GM21717 (cell line): ENCODE measurements at regions not wholly inside any gene's neighbourhood (a gene's known extent, or its start where the extent isn't known, plus 50 kb on each side); places are given as distances from the start of the nearest gene placed in this dataset.
A peak's percentile ranks its signal among the peaks of the same experiment; 100 is the strongest.
"Not testable (repeated sequence)": the region's sequence is repeated elsewhere in the genome, so short reads cannot be mapped to it uniquely, and the experiment has no call there.

Source experiments
- ATAC-seq: cut with Tn5 transposase; IDR thresholded peaks from one replicate; pipeline ENCODE4 v1.9.1; 2021; ENCODE audit warnings: mild to moderate bottlenecking, moderate library complexity; ENCODE audit not compliant: unreplicated experiment

DNA sequence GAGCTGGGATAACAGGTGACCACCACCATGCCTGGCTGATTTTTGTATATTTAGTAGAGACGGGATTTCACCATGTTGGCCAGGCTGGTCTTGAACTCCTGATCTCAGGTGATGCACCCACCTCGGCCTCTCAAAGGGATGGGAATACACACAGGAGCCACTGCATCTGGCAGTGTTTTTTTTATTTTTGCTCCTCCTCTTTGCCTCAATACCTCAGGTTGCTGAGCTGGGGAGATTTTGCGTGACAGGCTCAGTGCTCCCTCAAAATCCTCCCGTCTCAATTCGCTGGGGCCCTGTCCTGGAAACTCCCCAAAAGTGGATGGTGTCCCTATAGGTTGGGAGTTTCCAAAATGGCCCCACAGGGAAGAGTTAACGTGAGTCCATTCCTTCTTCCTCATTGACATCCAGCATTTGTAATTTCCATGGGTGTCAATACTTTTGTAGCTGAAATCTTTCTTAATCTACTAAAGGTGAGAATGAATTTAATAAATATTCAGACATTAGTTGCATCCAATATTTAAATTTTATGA is 71.8 kb downstream of the GGTLC2 start:
- ATAC-seq = no peak

DNA sequence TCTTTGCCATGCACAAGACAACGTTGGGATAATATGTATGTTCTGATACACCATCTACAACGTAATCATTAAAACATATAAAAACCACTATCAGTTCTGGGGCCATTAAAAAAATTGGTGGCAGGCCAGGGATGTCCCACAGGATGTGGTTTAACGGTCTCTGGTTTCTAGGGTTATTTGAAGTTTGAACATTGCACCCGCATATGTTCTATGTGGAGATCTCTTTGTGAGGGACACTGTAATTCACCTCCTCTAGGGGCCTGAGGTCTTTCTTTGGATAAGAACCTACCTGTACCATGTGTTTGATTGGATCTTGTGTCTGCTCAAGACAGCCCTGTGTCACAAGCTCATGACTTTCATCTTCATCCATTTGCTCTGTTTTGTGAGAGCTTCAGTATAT is 73.2 kb downstream of the GGTLC2 start:
- ATAC-seq = no peak

DNA sequence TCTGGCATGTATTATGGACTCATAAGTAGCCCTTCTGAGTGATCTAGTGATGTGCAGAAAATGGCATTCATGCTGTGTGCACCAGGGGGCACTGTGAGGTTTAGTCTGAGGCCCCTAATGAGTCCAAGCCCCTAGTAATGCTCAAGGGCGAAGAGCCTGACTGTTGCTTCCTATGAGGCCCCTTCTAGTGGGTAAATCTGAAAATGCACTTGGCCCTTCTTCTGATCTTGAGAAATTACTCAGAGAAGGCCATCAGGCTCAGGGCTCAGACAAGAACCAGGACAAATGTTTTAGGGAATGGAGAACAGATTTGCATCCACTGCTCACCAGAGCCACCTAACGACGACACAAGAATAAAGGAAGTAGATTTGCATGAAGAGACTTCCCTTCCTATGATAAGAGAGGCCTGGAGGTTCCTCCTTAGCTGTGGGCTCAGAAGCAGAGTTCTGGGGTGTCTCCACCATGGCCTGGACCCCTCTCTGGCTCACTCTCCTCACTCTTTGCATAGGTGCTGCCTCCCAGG is 75.8 kb downstream of the GGTLC2 start:
- ATAC-seq = peak; percentile 43

DNA sequence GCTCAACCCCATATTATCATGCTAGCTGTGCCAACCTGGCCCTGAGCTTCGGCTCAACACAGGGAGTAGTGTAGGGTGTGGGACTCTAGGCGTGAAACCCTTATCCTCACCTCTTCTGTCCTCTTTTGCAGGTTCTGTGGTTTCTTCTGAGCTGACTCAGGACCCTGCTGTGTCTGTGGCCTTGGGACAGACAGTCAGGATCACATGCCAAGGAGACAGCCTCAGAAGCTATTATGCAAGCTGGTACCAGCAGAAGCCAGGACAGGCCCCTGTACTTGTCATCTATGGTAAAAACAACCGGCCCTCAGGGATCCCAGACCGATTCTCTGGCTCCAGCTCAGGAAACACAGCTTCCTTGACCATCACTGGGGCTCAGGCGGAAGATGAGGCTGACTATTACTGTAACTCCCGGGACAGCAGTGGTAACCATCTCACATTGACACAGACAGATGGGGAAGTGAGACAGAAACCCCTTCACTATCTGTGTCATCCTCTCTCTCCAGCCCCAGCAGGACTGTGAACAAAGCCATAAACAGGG is 76.4 kb downstream of the GGTLC2 start:
- peak; percentile 69 for ATAC-seq

DNA sequence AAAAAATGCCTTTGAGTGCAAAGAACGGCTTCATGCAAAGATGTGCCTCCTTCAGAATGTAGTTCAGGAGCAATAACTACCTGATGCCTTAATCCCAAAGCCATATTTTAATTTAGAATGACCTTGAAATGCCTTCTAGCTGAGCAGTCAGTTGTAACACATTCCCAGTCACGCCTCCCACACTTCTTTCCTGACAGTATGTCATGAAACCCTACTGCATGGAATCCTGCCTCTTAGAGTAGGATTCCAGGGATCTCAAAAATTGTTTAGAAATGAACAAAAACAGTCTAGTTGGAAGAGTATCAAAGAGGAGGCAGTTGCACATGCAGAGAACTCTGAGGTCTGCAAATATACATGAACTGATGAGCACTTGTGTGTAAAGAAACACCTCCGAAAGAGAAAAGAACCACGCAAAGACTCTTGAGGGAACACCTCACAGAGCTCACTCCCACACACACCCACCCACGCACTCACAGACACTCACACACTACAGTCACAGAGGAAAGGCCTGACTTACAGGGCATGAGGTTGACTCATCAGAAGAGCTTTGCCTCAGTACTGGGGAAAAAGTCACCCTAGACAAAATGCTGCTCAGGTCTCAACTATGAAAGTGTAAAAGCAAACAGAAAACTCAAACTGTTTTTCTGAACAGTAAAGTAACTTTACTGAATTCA is 77.4 kb downstream of the GGTLC2 start:
- ATAC-seq = no peak

DNA sequence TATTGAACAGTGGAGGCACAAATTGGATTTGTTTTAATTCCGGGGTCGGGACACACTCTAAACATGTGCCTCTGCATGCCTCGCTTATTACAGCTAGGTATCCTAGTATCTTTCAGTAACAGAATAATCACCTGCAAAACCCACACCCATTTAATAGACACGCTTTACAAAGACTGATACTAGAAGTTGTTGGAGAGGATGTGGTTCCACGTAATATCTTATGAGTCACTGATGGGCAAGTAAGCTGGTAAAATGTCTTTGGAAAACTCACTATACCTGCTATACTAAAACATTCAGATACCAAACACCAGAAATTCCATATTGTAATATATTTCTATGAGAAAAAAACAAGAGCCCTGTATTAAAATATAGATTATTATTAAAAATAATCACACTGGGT is 84.0 kb downstream of the GGTLC2 start:
- ATAC-seq = no peak

DNA sequence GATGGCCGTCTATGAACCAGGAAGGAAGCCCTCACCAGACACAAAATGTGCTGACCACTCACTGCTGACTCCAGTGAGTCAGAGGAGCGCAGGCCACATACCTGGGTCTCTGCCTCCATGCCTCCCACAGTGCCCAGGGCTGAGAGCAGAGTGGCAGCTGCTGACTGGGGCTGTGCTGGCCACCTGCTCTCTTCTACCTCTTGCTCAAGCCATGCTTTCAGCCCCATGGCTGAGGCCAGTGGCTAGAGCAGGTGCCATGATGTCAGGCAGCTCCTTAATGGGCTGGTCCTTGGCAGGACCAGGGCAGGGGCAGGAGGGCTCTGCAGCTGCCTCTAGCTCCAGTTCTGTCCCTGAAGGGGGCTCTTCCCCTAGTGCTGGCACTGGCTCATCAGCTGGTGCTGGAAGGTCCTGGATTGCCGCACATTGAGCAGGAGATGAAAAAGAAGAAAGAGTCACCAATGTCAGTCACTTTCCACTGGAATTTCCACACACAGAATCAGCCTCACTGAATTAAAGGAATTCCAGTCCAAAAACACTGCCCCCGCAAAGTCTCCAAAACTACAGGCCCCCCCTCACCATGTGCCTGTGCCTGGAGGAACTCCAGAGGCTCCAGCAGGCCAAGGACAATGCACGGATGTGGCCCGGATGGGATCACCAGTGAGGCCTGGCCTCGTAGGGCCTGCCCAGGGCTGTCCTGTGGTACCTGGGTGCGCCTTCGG is 86.4 kb downstream of the GGTLC2 start:
- ATAC-seq = no peak

DNA sequence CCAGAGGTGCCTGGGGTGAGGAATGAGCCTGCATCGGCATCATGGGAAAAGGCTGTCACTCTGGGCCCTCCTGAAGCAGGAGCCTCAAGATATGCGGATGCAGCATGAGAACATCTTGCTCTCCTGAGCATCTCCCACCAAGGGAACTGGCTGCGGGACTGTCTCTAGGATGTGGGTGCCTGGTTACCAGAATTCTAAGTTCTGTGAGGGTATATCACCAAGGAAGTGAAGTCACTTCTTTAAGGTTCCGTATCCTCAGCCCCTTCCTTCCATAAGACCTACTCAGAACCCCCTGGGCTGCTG is 86.9 kb downstream of the GGTLC2 start:
- no peak for ATAC-seq

DNA sequence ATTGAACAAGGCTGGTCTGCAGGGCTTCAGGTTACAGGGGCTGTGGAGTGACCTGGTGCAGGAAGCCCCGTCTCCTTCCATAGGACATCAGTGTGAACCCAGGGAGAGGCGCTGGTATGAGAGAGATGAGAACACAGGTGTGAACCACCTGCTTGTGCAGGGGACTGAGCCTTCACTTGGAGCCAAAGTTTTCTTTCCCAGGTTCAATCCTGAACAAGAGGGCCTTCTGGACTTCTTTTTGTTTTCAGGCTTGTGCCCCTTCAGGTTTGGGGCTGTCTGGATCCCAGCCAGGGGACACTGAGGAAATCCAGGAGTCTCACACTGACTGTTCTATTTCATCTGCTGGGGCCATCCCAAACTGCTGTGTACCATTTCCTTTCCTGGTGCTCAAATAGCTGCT is 88.6 kb downstream of the GGTLC2 start:
- not testable (repeated sequence) for ATAC-seq

DNA sequence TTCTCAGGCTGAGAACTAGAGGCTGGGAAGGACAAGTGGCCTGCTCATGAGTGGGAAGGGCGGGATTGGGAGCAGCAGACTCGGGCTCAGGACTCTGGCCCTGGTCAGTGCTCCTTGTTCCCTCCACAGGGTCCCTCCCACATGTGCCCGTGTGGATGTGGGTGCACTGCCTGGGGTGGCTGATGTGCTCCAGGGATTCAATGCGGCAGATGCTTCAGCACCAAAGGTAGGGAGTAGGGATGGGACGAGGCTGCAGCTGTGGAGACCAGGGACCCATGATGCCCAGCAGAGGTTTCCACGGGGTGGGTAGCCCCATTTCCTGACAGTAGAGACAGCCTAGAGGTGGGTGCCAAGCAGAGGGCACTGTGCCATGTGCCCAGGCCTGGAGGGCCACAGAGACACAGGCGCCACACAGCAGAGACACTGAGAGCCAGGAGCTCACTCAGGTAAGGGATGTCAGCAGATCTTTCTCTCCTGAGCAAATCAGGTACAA is 89.5 kb downstream of the GGTLC2 start:
- no peak for ATAC-seq

DNA sequence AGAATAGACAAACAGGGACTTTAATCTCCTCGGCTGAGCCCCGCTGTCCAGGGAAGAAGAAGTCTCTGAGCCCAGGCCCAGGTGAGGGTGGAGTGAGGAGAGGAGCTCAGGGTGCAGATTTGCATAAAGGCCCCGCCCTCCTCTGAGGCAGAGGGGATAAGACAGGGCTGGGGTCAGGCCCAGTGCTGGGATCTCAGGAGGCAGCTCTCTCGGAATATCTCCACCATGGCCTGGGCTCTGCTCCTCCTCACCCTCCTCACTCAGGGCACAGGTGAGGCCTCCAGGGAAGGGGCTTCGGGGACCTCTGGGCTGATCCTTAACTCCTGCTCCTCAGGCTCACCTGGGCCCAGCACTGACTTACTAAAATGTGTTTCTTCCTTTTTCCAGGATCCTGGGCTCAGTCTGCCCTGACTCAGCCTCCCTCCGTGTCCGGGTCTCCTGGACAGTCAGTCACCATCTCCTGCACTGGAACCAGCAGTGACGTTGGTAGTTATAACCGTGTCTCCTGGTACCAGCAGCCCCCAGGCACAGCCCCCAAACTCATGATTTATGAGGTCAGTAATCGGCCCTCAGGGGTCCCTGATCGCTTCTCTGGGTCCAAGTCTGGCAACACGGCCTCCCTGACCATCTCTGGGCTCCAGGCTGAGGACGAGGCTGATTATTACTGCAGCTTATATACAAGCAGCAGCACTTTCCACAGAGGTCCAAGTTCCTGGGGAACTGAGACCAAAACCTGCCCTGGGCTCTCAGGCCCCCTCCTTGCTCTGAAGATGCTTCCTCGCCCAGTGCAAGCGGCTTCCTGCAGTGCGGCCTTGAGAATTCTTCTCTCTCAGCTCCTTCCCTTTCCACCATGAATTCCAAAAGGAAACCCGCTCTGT is 90.2 kb downstream of the GGTLC2 start:
- not testable (repeated sequence) for ATAC-seq

DNA sequence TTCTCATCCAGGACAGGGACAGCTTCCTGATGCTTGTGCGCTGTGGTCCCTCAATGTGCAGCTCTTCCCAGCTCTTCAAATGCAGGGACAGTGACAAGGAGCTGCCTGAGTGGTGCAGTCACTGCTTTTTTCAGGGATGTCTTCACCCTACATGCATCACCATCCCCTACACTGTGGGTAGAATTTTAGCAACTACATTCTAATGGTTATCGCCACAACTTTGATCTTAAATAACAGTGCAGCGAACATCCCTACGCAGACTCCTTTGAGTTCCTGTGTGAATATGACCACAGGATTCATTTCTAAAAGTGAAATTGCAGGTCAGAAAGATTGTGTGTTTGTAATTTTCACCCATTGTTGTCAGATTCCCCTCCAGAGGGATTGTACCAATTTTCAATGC is 90.9 kb downstream of the GGTLC2 start:
- not testable (repeated sequence) for ATAC-seq

DNA sequence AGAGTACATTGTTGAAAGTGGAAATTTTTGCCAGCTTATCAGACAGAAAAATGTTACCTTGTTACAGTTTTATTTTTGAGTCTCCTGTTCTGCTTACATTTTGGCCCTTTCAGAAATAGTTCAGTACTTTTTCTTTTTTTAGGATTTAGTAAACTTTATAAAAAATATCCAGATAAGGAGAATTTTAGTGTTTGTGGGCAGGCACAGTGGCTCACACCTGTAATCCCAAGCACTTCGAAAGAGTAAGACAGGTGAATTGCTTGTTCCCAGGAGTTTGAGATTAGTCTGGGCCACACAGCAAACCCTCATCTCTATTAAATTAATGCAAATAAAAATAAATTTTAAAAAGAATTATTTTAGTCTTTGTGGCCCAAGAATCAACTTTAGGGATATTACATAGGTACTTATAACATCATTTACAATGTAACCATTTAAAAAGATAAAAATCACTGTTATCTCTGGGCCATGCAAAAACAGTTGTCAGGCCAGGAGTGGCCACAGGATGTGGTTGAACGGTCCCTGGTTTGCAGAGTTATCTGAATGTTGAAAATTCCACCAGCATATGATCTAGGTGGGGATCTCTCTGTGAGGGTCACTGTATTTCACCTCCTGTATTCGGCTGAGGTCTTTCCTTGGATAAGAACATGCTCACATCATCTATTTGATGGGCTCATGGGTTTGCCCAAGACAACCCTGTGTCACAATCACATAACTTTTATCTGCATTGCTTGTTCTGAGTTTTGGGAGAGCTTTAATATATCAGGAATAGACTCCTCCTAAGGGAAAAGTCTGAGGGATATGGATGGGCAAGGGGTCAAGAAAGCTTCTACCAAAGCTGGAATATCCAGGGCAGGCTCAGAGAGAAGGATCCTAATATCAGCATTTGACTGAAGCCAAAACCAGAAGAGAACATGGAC is 91.5 kb downstream of the GGTLC2 start:
- no peak for ATAC-seq

DNA sequence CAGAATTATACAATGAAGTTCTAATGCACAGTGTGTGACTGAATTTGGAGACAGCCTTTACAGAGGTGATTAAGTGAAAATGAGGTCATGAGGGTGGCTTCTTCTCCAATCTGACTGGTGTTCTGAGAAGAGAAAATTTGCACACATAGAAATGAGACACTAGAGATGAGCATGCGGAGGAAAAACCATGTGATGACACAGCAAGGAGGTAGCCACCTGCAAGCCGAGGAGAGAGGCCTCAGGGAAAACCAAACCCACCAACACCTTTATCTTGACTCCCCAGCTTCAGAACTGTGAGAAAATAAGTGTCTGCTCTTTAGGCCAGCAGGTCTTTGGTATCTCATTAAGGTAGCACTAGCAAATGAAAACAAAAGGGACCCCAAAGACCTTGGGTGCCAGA is 93.2 kb downstream of the GGTLC2 start:
- no peak for ATAC-seq

DNA sequence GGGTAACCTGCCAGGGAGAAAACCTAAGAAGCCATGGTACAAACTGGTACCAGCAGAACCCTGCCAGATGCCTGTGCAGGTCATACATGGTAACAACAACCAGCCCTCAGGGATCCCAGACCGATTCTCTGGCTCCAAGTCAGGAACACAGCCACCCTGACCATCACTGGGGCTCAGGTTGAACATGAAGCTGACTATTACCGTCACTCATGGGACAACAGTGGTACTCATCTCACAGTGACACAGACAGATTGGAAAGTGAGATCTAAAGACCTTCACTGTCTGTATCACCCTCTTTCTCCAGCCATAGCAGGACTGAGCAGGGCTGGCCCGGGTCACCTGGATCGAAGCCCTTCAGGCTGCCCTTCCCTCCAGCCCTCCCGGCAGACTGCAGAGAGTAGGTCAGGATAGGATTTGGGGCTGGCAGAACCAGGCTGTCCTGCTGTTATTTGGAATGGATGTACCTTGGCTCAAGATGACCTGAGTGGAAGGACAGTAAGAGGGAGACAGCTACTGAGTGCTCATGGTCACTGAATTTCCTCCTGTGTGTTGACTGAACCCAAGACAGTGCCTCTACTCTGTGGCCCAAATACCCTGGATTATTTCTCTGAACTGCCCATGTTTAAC is 94.7 kb downstream of the GGTLC2 start:
- ATAC-seq = no peak

DNA sequence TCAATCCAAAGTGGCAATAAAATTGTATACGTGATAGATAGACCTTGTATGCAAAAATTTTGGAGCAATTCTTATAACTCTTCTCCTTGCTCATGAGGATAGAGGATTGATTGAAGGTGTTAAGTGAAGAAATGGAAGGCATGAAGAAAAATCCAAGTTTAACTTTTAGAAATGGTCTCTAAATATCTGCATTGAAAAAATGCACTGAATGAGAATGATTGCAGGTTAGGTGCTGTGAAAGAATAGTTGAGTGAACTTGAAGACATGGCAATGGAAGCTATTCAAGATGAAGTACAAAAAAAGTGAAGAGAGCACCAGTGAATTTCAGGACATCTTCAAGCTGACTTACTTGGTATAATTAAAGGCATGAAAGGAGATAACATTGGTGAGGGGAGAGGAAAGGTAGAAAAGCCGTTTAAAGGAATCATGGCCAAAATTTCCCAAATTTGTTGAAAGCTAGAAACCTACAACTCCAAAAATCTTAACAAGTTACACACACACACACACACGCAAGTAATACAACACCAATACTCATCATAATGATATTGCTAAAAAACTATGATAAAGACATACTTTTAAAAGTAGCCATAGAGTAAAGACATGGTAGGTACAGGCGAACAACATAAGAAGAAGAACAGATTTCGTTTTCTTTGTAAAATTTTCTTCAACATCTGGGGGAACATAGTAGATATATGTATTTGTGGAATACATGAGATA is 96.3 kb downstream of the GGTLC2 start:
- ATAC-seq = no peak

DNA sequence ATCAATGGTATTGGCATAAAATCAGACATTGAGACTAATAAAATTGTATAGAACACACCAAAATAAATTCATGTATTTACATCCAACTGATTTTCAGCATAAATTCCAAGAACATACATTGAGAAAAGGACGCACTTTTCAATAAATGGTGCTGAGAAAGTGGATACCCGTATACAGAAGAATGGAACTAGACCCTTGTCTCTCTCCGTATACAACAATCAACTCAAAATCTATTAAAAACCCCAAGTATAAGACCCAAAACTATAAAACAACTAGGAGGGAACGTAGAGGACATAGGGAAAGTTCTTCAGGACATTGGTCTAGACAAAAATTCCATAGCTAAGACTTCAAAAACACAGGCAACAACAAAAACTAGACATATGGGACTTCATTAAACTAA is 97.4 kb downstream of the GGTLC2 start:
- no peak for ATAC-seq

DNA sequence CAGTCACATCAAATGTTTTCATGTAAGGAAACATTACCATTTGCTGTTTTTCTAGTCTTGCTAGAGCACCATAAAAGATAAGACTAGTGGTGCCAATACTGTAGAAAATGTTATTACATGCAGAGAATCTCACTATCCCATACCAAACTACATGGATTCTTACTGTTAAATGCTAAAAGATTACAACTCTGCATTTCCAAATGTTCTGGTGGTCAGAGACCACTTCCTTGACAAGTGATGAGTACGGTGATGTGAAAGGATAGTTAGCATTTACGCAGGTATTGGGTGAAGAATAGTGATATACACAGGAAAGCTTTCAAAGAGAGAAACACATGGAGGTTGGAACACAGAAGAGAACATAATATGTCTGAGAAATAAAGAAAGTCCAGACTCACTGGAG is 98.2 kb downstream of the GGTLC2 start:
- ATAC-seq = no peak
